ENCODE measurements at regions not wholly inside any gene's neighbourhood (a gene's known extent, or its start where the extent isn't known, plus 50 kb on each side); places are given as distances from the start of the nearest gene placed in this dataset.

- TF ChIP-seq, protein P1, sequence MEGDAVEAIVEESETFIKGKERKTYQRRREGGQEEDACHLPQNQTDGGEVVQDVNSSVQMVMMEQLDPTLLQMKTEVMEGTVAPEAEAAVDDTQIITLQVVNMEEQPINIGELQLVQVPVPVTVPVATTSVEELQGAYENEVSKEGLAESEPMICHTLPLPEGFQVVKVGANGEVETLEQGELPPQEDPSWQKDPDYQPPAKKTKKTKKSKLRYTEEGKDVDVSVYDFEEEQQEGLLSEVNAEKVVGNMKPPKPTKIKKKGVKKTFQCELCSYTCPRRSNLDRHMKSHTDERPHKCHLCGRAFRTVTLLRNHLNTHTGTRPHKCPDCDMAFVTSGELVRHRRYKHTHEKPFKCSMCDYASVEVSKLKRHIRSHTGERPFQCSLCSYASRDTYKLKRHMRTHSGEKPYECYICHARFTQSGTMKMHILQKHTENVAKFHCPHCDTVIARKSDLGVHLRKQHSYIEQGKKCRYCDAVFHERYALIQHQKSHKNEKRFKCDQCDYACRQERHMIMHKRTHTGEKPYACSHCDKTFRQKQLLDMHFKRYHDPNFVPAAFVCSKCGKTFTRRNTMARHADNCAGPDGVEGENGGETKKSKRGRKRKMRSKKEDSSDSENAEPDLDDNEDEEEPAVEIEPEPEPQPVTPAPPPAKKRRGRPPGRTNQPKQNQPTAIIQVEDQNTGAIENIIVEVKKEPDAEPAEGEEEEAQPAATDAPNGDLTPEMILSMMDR (IDR thresholded peaks at IDR 0.05): no peak
- TF ChIP-seq POLR2A (IDR thresholded peaks at IDR 0.05): no peak
Observed at GRCh38 chr9:79176014-79176697, 395.6 kb upstream of the TLE4 start.
